C1 segment of cervical spinal cord (tissue), 14 donors: ENCODE measurements at regions not wholly inside any gene's neighbourhood (a gene's known extent, or its start where the extent isn't known, plus 50 kb on each side); places are given as distances from the start of the nearest gene placed in this dataset.

Source experiments
- DNase-seq, 14 donors: peaks; one replicate each; lab custom pipeline; 2025; lab: John Stamatoyannopoulos, UW

DNA sequence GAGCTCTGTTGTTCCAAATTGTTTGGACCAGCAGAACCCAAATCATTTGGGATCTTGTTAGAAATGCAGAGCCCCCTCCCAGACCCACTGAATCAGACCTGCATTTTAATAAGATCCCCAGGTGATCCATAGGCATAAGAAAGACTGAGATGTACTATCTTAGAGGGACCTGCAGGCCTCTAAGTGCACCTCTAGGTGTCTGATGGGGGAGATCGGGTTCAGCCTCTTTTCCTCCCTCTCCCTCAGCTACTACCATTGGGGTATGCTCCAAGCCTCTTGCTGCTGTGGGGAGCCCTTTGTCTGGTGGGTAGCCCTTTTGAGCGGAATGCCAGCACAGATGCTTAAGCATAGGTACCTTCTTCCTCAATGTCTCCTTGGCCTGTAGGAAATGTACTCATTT is 63.8 kb upstream of the RPS6KA3 start:
- no peak for DNase-seq

DNA sequence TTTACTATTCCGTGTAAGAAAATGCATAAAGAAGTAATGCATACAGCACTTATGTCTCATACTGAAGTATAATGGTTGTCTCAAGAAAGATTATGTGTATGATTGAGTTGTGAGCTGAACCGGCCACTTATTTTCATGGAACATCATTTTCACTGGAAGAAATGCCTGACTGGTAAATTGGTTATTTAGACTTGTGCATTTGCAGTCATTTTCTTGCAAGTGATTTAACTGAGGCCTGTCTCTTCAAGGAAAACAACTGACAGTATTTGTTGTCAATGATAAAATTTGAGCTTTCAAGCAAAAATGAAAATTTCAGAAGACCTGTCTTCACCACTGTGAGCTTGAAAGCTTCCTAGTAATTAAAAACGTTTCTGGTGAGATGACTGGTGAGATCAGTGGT is 62.7 kb upstream of the RPS6KA3 start:
- DNase-seq, result no peak

DNA sequence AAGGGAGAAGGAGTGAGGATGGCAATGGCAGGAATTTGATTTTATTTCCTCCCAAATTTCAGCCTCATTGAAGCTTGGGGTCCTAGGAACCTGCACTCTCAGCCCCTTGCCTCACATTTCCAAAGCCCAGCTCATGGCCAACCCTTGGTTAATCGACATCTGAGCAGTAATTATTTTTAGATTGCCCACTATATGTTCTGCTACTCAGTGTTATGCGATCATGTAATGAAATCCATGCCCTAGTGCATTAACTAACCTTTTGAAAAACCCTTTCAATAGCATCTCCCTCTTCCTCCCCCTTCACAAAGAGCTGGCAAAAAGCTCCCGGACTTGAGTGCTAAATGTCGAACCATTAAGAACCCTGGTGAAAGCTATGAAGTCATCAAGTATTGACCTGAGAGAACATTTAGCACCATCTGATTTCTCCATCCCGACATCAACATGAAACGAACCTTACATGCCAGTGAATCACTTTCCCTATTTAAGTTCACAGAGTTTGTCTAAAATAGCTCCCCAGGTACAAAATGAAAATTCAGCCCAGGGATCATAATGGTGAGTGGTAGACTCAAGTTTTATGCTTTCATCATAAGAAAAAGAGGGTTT is 59.2 kb upstream of the RPS6KA3 start:
- no peak for DNase-seq

DNA sequence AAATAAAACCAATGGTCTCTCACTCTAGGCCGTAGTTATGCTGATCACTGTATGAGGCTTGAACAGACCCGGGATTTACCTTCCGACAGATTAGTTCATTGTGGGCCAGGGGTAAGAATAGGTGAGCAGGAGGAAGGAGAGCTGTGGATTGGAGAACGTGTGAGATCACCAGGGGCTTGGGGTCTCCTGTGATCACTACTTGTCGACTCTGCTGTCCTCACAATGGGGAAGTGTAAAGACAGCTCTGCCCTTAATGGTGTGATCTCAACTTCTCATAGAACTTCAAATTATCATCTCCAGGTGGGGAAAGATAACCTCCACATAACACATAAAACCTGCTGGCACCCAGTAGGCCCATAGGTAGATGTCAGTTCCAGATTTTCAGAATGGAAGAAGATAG is 56.2 kb upstream of the RPS6KA3 start:
- no peak for DNase-seq

DNA sequence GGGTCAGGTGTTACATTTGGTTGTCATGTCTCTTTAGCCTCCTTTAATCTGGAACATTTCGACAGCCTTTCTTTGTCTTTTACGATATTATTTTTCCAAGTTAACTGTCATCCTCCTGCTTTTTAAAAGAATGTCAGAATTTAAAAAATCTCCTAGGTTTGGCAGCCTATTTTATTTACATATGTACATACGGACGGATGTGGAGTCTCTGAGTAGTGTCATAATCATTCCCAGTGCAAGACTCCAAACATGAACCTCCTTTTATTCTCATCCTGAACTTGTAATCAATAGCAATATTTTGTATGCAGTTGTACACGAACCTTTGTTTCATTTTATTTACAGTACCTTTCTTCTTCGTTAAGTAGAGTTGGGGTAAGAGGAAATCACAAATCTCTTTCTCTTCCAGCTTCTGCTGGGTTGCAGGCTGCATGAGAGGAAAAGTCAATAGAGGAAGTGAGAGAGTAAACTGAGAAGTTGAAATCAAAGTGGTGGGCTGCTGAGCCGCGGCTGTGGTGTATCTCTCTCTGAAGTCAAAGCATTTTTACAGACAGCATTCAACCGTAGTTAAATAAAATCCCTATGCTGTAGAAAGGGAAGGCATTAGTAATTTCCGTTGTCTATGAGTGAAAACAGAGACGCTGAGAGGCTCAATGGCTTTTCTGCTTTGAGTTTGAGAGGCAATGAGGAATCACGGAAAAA is 53.9 kb upstream of the RPS6KA3 start:
- peak in 1 of 14 donors; percentile 11 for DNase-seq

DNA sequence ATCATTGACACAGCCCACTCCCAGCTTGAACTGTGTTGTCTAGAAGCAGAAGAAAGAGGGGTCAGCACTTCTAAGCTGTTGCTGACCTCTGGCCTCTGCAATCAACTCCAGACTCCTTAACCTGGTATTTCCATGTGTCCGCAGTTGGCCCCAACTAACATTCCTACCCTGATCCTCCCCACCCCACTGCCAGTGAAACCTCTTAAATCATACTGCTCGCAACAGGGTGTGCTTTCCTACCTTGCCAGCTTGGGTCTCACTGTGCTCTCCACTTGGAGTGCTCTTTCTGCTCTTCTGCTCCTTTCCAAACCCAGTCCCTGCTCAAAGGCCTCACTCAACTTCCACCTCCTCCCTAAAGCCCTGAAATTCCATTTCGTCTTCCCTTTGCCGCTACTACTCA is 52.3 kb upstream of the RPS6KA3 start:
- DNase-seq, result no peak

DNA sequence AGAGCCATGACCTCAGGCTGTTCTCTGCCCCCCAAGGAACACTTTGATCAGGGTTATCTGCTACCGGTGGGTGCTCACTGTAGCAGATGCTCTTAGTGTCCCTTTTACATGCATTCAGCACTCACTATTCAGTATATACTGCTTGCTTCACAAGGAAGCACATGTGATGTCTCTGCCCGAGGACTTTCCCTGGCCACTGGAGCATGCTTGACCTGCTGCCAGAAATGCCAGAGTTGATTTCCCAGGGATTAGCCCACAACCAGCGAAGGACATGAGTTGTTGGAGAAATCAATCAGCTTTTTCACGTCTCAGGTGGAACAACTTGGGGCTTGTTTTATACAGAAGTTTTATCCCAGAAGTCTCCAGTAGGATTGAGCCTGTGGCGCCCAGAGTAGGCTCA is 51.2 kb upstream of the RPS6KA3 start:
- no peak for DNase-seq
